CD4-positive, alpha-beta T cell treated with Interleukin-17A for 4 hours (primary cell): ENCODE measurements at regions not wholly inside any gene's neighbourhood (a gene's known extent, or its start where the extent isn't known, plus 50 kb on each side); places are given as distances from the start of the nearest gene placed in this dataset.

Experiments used
- DNase-seq: peaks from one replicate; pipeline ENCODE4 v3.0.0-alpha.2; 2020; ENCODE audit warnings: mixed read lengths

- DNase-seq = no peak
Observed at GRCh38 chr2:180523621-180524340, 456.6 kb upstream of the UBE2E3 start.

GRCh38 chr2:180520921-180521581 lies 459.4 kb upstream of the UBE2E3 start:
- no peak for DNase-seq

GRCh38 chr2:180520206-180520605 lies 460.2 kb upstream of the UBE2E3 start:
- DNase-seq = no peak

GRCh38 chr2:180519276-180519675 lies 461.1 kb upstream of the UBE2E3 start:
- no peak for DNase-seq

- no peak for DNase-seq
Observed at GRCh38 chr2:180516232-180516631, 464.2 kb upstream of the UBE2E3 start.

- DNase-seq = no peak
Observed at GRCh38 chr2:180513389-180513788, 467.0 kb upstream of the UBE2E3 start.

- no peak for DNase-seq
Observed at GRCh38 chr2:180508458-180508857, 471.9 kb upstream of the UBE2E3 start.

- DNase-seq = no peak
Observed at GRCh38 chr2:180507028-180507427, 473.4 kb upstream of the UBE2E3 start.

- no peak for DNase-seq
Observed at GRCh38 chr2:180505203-180505602, 475.2 kb upstream of the UBE2E3 start.

GRCh38 chr2:180497621-180498152 lies 482.7 kb upstream of the UBE2E3 start:
- DNase-seq = no peak

- DNase-seq = no peak
Observed at GRCh38 chr2:180495606-180496005, 484.8 kb upstream of the UBE2E3 start.

- no peak for DNase-seq
Observed at GRCh38 chr2:180494286-180494685, 486.1 kb upstream of the UBE2E3 start.

GRCh38 chr2:180482696-180483095 lies 475.6 kb upstream of the CWC22 start:
- DNase-seq = no peak

- DNase-seq = no peak
Observed at GRCh38 chr2:180481998-180482397, 474.9 kb upstream of the CWC22 start.

- DNase-seq = no peak
Observed at GRCh38 chr2:180478883-180479282, 471.8 kb upstream of the CWC22 start.

- DNase-seq = no peak
Observed at GRCh38 chr2:180474716-180475115, 467.6 kb upstream of the CWC22 start.

- no peak for DNase-seq
Observed at GRCh38 chr2:180473456-180473855, 466.4 kb upstream of the CWC22 start.

- DNase-seq = no peak
Observed at GRCh38 chr2:180472133-180472532, 465.0 kb upstream of the CWC22 start.

- DNase-seq = no peak
Observed at GRCh38 chr2:180463608-180464007, 456.5 kb upstream of the CWC22 start.

GRCh38 chr2:180461761-180462160 lies 454.7 kb upstream of the CWC22 start:
- no peak for DNase-seq

GRCh38 chr2:180456801-180457200 lies 449.7 kb upstream of the CWC22 start:
- DNase-seq = no peak

- no peak for DNase-seq
Observed at GRCh38 chr2:180450841-180451240, 443.7 kb upstream of the CWC22 start.

- no peak for DNase-seq
Observed at GRCh38 chr2:180449171-180449915, 442.2 kb upstream of the CWC22 start.

GRCh38 chr2:180446492-180446891 lies 439.4 kb upstream of the CWC22 start:
- no peak for DNase-seq
